B cell (primary cell): ENCODE measurements at regions not wholly inside any gene's neighbourhood (a gene's known extent, or its start where the extent isn't known, plus 50 kb on each side); places are given as distances from the start of the nearest gene placed in this dataset.
"Not testable (repeated sequence)": the region's sequence is repeated elsewhere in the genome, so short reads cannot be mapped to it uniquely, and the experiment has no call there.

Source experiments
- ATAC-seq: fragments of 200-7000 bp; cut with Tn5 transposase; one replicate; pipeline ENCODE4 v1.10.0; 2021; ENCODE audit warnings: low read depth, mild to moderate bottlenecking, moderate number of reproducible peaks, moderate library complexity
- CTCF ChIA-PET: fragments of 350-600 bp; sonication (Branson Sonifier 250); formaldehyde crosslinking; loops from one replicate; lab custom pipeline; 2021; ENCODE audit warnings: antibody characterized with exemption, inconsistent platforms; lab: Charles Lee
- POLR2A ChIA-PET: fragments of 350-600 bp; sonication (Branson Sonifier 250); formaldehyde crosslinking; loops from one replicate; lab custom pipeline; 2021; ENCODE audit warnings: antibody characterized with exemption; lab: Charles Lee
- DNase-seq: peaks from one replicate; pipeline ENCODE4 v3.0.0; 2013
- H2AFZ ChIP-seq: 2 replicates; pipeline ENCODE4 v1.6.1; 2012; ENCODE audit warnings: mild to moderate bottlenecking, low read depth, low read length; ENCODE audit not compliant: insufficient read depth, poor library complexity, severe bottlenecking
- H3K27ac ChIP-seq, 2 donors: 1 replicate in 1 of 2; 2 replicates in 1 of 2; pipeline ENCODE4 v1.5.1; 2012 to 2013; ENCODE audit warnings: low read length in 2 of 2, mild to moderate bottlenecking in 2 of 2, moderate library complexity in 1 of 2
- H3K27me3 ChIP-seq, 4 experiments: fragments of 200-600 bp in 1 of 4; sonication (generic) in 1 of 4; replicated peaks in 1 of 4; 1 replicate in 2 of 4; 2 replicates in 2 of 4; pipeline versions ENCODE4 v1.6.1 to v1.7.0; 2013 to 2016; ENCODE audit warnings: low read length in 3 of 4, mild to moderate bottlenecking in 2 of 4, mixed read lengths in 1 of 4, moderate library complexity in 1 of 4; ENCODE audit not compliant: insufficient read depth in 4 of 4, control insufficient read depth in 3 of 4; ENCODE audit errors: control extremely low read depth in 1 of 4
- H3K36me3 ChIP-seq, 2 experiments: replicated peaks in 1 of 2; 1 replicate in 1 of 2; 2 replicates in 1 of 2; pipeline versions ENCODE4 v1.6.1 to v1.7.1; 2013; ENCODE audit warnings: low read length in 1 of 2; ENCODE audit not compliant: insufficient read depth in 2 of 2, control insufficient read depth in 1 of 2; ENCODE audit errors: control extremely low read depth in 1 of 2, extremely low read depth in 1 of 2
- H3K4me1 ChIP-seq, 2 donors: fragments of 200-600 bp in 1 of 2; sonication (generic) in 1 of 2; 1 replicate in 1 of 2; 2 replicates in 1 of 2; pipeline versions ENCODE4 v1.5.1 to v1.6.1; 2013 to 2017; ENCODE audit warnings: low read length in 2 of 2; ENCODE audit not compliant: control insufficient read depth in 2 of 2, insufficient read depth in 2 of 2
- H3K4me2 ChIP-seq: replicated peaks from 2 replicates; pipeline ENCODE3; 2012; ENCODE audit warnings: mild to moderate bottlenecking, low read depth, low read length; ENCODE audit not compliant: poor library complexity, severe bottlenecking
- H3K4me3 ChIP-seq, 5 experiments: fragments of 200-600 bp in 1 of 5; sonication (generic) in 1 of 5; 1 replicate in 3 of 5; 2 replicates in 2 of 5; pipeline versions ENCODE4 v1.5.1 to v1.7.0; 2011 to 2016; ENCODE audit warnings: low read length in 4 of 5, mild to moderate bottlenecking in 4 of 5, low read depth in 2 of 5, control low read depth in 1 of 5, moderate library complexity in 1 of 5; ENCODE audit not compliant: insufficient read depth in 1 of 5; ENCODE audit errors: control extremely low read depth in 1 of 5, extremely low read depth in 1 of 5
- H3K79me2 ChIP-seq: fragments of 200-600 bp; sonication (generic); one replicate; pipeline ENCODE4 v1.6.0; 2016; ENCODE audit warnings: low read length; ENCODE audit not compliant: control insufficient read depth, insufficient read depth
- H3K9ac ChIP-seq: fragments of 200-600 bp; sonication (generic); 2 replicates; pipeline ENCODE4 v1.6.1; 2017; ENCODE audit warnings: mild to moderate bottlenecking, low read length, moderate library complexity
- H3K9me3 ChIP-seq, 3 donors: one replicate each; pipeline versions ENCODE4 v1.6.1 to v1.7.1; 2013; ENCODE audit warnings: low read length in 2 of 3; ENCODE audit not compliant: control insufficient read depth in 2 of 3, insufficient read depth in 1 of 3; ENCODE audit errors: control extremely low read depth in 1 of 3
- H4K20me1 ChIP-seq: 2 replicates; pipeline ENCODE4 v1.6.0; 2012; ENCODE audit warnings: mild to moderate bottlenecking, low read length; ENCODE audit not compliant: insufficient read depth, control insufficient read depth, poor library complexity, severe bottlenecking
- H3K27ac Mint-ChIP-seq: one replicate; pipeline ENCODE4 v1.8.0; 2021; ENCODE audit warnings: mixed read lengths
- H3K27me3 Mint-ChIP-seq: one replicate; pipeline ENCODE4 v1.8.0; 2021; ENCODE audit warnings: mixed read lengths
- H3K4me1 Mint-ChIP-seq: one replicate; pipeline ENCODE4 v1.8.0; 2021; ENCODE audit warnings: mixed read lengths
- H3K4me3 Mint-ChIP-seq: one replicate; pipeline ENCODE4 v1.8.0; 2021; ENCODE audit warnings: mixed read lengths
- H3K9me3 Mint-ChIP-seq: one replicate; pipeline ENCODE4 v1.8.0; 2022; ENCODE audit warnings: mixed read lengths; ENCODE audit not compliant: insufficient read depth
- WGBS: methylation state at CpG from one replicate; pipeline ENCODE4 v1.1.5; 2013; ENCODE audit warnings: missing lambda C conversion rate; ENCODE audit not compliant: insufficient coverage; 5-methylcytosine and 5-hydroxymethylcytosine counted together
- intact Hi-C: fragments of 100-400 bp; cut with micrococcal nuclease; formaldehyde crosslinking; loops from one replicate; pipeline ENCODE4 v1.10.0; 2022
- TF ChIP-seq, protein P1 (sequence below): fragments of 200-600 bp; IDR thresholded peaks from one replicate; pipeline ENCODE4 v1.8.0; 2022; ENCODE audit warnings: antibody characterized with exemption, mild to moderate bottlenecking

- DNase-seq = no peak
These were observed 65.8 kb upstream of the RGL1 start for GRCh38 chr1:183739082-183739481.

DNA sequence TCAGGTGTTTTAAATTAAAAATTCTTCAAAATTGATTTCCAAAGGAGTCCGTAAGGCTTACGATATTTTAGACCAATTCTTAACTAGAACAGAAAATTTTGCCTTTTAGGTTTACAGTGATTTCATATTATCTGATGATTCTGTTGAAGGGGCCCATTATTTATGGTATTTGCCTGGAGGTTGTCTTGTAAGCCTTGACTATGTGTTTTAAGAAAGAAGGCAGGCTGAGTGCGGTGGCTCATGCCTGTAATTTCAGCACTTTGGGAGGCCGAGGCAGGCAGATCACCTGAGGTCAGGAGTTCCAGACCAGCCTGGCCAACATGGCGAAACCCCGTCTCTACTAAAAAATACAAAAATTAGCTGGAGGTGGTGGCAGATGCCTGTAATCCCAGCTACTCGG lies 67.0 kb upstream of the RGL1 start:
- H3K9me3 Mint-ChIP-seq, H3K4me3 Mint-ChIP-seq, H3K4me1 ChIP-seq, H3K27ac Mint-ChIP-seq, H2AFZ ChIP-seq, H3K9ac ChIP-seq, H3K4me3 ChIP-seq, H3K79me2 ChIP-seq, intact Hi-C loops, H3K27ac ChIP-seq, H3K36me3 ChIP-seq, DNase-seq, H3K27me3 ChIP-seq, H3K4me2 ChIP-seq, H4K20me1 ChIP-seq, POLR2A ChIA-PET, H3K4me1 Mint-ChIP-seq, CTCF ChIA-PET, H3K9me3 ChIP-seq, ATAC-seq: not testable (repeated sequence)
- WGBS = 100% methylated on average over 2 of the region's 7 CpGs
- H3K27me3 Mint-ChIP-seq = peaks cover 21% of the 10 kb centered on the region

More at GRCh38 chr1:183739082-183739481, 65.8 kb upstream of the RGL1 start:
- Histone ChIP-seq H3K79me2 (no peaks in the 10 kb centered on the region), H3K27ac (no peak overlapping the region), H3K27me3 (no peaks in the 10 kb centered on the region), H2AFZ (no peak overlapping the region), H3K4me3 (no peak overlapping the region), H3K4me1 (no peaks in the 10 kb centered on the region), H3K9me3 (no peaks in the 10 kb centered on the region), H3K4me2 (no peak overlapping the region), H4K20me1 (no peaks in the 10 kb centered on the region), H3K9ac (no peak overlapping the region), H3K36me3 (no peaks in the 10 kb centered on the region)
- H3K27me3 Mint-ChIP-seq = peaks cover 12% of the 10 kb centered on the region
- WGBS = no CpG with 5 or more reads among the region's 2 CpGs
- H3K9me3 Mint-ChIP-seq = no peaks in the 10 kb centered on the region
- intact Hi-C loops = no loop called here
- no peak for ATAC-seq
- TF ChIP-seq, protein P1, sequence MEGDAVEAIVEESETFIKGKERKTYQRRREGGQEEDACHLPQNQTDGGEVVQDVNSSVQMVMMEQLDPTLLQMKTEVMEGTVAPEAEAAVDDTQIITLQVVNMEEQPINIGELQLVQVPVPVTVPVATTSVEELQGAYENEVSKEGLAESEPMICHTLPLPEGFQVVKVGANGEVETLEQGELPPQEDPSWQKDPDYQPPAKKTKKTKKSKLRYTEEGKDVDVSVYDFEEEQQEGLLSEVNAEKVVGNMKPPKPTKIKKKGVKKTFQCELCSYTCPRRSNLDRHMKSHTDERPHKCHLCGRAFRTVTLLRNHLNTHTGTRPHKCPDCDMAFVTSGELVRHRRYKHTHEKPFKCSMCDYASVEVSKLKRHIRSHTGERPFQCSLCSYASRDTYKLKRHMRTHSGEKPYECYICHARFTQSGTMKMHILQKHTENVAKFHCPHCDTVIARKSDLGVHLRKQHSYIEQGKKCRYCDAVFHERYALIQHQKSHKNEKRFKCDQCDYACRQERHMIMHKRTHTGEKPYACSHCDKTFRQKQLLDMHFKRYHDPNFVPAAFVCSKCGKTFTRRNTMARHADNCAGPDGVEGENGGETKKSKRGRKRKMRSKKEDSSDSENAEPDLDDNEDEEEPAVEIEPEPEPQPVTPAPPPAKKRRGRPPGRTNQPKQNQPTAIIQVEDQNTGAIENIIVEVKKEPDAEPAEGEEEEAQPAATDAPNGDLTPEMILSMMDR = no peak
- ChIA-PET POLR2A (no interaction called here), CTCF (interaction anchor here (1.9 kb wide), 1 partner anchor 176 kb away, joined by 6 read pairs; no protein-coding TSS in a partner anchor)
- H3K4me3 Mint-ChIP-seq = no peak overlapping the region
- no peak overlapping the region for H3K27ac Mint-ChIP-seq
- H3K4me1 Mint-ChIP-seq = no peaks in the 10 kb centered on the region
